WTC11 (cell line): ENCODE measurements at regions not wholly inside any gene's neighbourhood (a gene's known extent, or its start where the extent isn't known, plus 50 kb on each side); places are given as distances from the start of the nearest gene placed in this dataset.

Source experiments
- EMX1 ChIP-seq: fragments of 250-450 bp; sonication (Bioruptor Pico); IDR thresholded peaks from 2 replicates; pipeline ENCODE4 v1.8.0; 2021; ENCODE audit warnings: mild to moderate bottlenecking
- USF2 ChIP-seq: sonication (generic); formaldehyde crosslinking; IDR thresholded peaks from 2 replicates; pipeline ENCODE4 v1.8.1; 2023; ENCODE audit warnings: mild to moderate bottlenecking, missing genetic modification reagents, moderate library complexity

DNA sequence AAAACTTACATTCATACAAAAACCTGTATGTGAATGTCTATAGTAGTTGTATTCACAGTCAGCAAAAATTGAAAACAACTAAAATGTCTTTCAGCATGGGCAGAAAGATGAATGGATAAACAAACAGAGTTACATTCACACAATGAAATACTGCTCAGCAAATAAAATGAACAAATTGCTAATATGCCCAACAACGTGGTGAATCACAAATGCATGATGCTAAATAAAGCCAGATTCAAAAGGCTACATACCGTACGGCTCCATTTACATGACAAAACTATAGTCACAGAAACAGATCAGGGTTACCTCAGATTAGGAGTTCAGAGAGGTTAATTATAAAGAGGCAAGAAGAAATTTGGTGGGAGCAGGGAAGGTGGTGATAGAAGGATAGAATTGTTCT is 100.7 kb upstream of the KCTD3 start:
- TF ChIP-seq USF2 (CRISPR knock-in tag) (no peak), EMX1 (CRISPR knock-in tag) (no peak)
